ENCODE measurements at regions not wholly inside any gene's neighbourhood (a gene's known extent, or its start where the extent isn't known, plus 50 kb on each side); places are given as distances from the start of the nearest gene placed in this dataset.

- H3K4me3 ChIP-seq (IDR thresholded peaks at IDR 0.05; ENCODE audit: insufficient read depth, low read depth, low read length) = no peak overlapping the region
- H2AFZ ChIP-seq (ENCODE audit: low read depth) = no peak overlapping the region
- H3K36me3 ChIP-seq (ENCODE audit: insufficient read depth) = no peaks in the 10 kb centered on the region
- H3K27ac ChIP-seq = no peak overlapping the region
- no peaks in the 10 kb centered on the region for H4K20me1 ChIP-seq (ENCODE audit: insufficient read depth)
- no peaks in the 10 kb centered on the region for H3K4me1 ChIP-seq (ENCODE audit: low read depth, poor library complexity, severe bottlenecking)
- H3K79me2 ChIP-seq (ENCODE audit: insufficient read depth, low read depth) = no peaks in the 10 kb centered on the region
- no peak overlapping the region for H3K9ac ChIP-seq
- no peak for TF ChIP-seq CTCF (conservative IDR thresholded peaks at IDR 0.05; ENCODE audit: low read depth, low read length)
- no peak overlapping the region for H3K4me2 ChIP-seq
- no peaks in the 10 kb centered on the region for H3K27me3 ChIP-seq (ENCODE audit: insufficient read depth, low read depth)
These were observed 221.5 kb upstream of the GHITM start for GRCh38 chr10:83917537-83918506.

DNA sequence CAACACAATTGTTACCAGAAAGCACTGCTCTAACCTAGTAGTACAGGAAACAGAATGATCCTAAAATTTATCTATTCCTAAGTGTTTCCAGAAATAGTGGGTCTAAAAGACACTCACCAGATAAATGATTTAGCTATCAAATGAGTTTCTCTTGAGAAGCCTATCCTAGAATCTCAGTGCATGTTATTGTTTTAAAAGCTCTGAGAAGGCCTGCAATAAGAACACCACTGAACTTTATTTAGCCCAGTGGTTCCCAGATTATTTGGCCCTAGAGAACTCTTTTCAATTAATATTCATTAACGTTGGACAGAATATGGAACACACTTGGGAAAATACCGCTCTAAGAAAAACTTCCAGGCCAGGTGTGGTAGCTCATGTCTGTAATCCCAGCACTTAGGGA is 220.1 kb upstream of the GHITM start:
- TF ChIP-seq CTCF (conservative IDR thresholded peaks at IDR 0.05; ENCODE audit: low read depth, low read length) = no peak
- no peak overlapping the region for H2AFZ ChIP-seq (ENCODE audit: low read depth)
- H3K4me1 ChIP-seq (ENCODE audit: low read depth, poor library complexity, severe bottlenecking) = no peaks in the 10 kb centered on the region
- H3K4me3 ChIP-seq (IDR thresholded peaks at IDR 0.05; ENCODE audit: insufficient read depth, low read depth, low read length) = no peak overlapping the region
- no peaks in the 10 kb centered on the region for H3K79me2 ChIP-seq (ENCODE audit: insufficient read depth, low read depth)
- no peaks in the 10 kb centered on the region for H3K36me3 ChIP-seq (ENCODE audit: insufficient read depth)
- H3K27ac ChIP-seq = no peak overlapping the region
- no peaks in the 10 kb centered on the region for H3K27me3 ChIP-seq (ENCODE audit: insufficient read depth, low read depth)
- no peaks in the 10 kb centered on the region for H4K20me1 ChIP-seq (ENCODE audit: insufficient read depth)
- no peak overlapping the region for H3K4me2 ChIP-seq
- H3K9ac ChIP-seq = no peak overlapping the region

GRCh38 chr10:83921984-83922860 is 217.1 kb upstream of the GHITM start:
- Histone ChIP-seq H3K4me1 (ENCODE audit: low read depth, poor library complexity, severe bottlenecking) (no peaks in the 10 kb centered on the region), H2AFZ (ENCODE audit: low read depth) (no peak overlapping the region), H3K4me3 (IDR thresholded peaks at IDR 0.05; ENCODE audit: insufficient read depth, low read depth, low read length) (no peak overlapping the region), H3K79me2 (ENCODE audit: insufficient read depth, low read depth) (no peaks in the 10 kb centered on the region), H4K20me1 (ENCODE audit: insufficient read depth) (no peaks in the 10 kb centered on the region), H3K9ac (no peak overlapping the region), H3K4me2 (no peak overlapping the region), H3K36me3 (ENCODE audit: insufficient read depth) (no peaks in the 10 kb centered on the region), H3K27ac (no peak overlapping the region), H3K27me3 (ENCODE audit: insufficient read depth, low read depth) (no peaks in the 10 kb centered on the region)
- no peak for TF ChIP-seq CTCF (conservative IDR thresholded peaks at IDR 0.05; ENCODE audit: low read depth, low read length)

DNA sequence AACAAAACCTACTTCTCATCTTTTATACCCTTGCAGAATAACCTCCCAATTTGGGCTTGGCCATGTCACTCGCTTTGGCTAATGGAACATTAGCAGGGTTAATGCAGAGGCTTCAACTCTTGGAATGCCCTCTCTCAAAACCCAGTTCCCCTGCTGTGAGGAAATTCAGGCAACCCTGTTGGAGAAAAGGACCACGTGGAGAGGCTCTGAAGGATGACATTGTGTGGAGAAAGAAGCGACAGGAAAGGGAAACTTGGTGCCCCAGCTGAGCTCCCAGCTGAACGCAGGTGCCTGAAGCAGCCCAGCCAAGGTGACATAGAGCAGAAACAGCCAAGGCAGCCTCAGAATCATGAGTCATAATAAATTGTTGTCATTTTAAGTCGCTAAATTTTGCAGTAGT is 214.2 kb upstream of the GHITM start:
- Histone ChIP-seq H3K27ac (no peak overlapping the region), H3K4me3 (IDR thresholded peaks at IDR 0.05; ENCODE audit: insufficient read depth, low read depth, low read length) (no peak overlapping the region), H2AFZ (ENCODE audit: low read depth) (no peak overlapping the region), H3K4me2 (no peak overlapping the region), H3K36me3 (ENCODE audit: insufficient read depth) (no peaks in the 10 kb centered on the region), H3K27me3 (ENCODE audit: insufficient read depth, low read depth) (no peaks in the 10 kb centered on the region), H4K20me1 (ENCODE audit: insufficient read depth) (no peaks in the 10 kb centered on the region), H3K4me1 (ENCODE audit: low read depth, poor library complexity, severe bottlenecking) (no peaks in the 10 kb centered on the region), H3K9ac (no peak overlapping the region), H3K79me2 (ENCODE audit: insufficient read depth, low read depth) (no peaks in the 10 kb centered on the region)
- TF ChIP-seq CTCF (conservative IDR thresholded peaks at IDR 0.05; ENCODE audit: low read depth, low read length) = no peak

All from KMS-11 (cell line).